HG03097 (cell line): ENCODE measurements at regions not wholly inside any gene's neighbourhood (a gene's known extent, or its start where the extent isn't known, plus 50 kb on each side); places are given as distances from the start of the nearest gene placed in this dataset.
"Not testable (repeated sequence)": the region's sequence is repeated elsewhere in the genome, so short reads cannot be mapped to it uniquely, and the experiment has no call there.

ENCODE experiments used
- ATAC-seq: cut with Tn5 transposase; IDR thresholded peaks from one replicate; pipeline ENCODE4 v1.9.1; 2021; ENCODE audit not compliant: unreplicated experiment, low FRiP score

DNA sequence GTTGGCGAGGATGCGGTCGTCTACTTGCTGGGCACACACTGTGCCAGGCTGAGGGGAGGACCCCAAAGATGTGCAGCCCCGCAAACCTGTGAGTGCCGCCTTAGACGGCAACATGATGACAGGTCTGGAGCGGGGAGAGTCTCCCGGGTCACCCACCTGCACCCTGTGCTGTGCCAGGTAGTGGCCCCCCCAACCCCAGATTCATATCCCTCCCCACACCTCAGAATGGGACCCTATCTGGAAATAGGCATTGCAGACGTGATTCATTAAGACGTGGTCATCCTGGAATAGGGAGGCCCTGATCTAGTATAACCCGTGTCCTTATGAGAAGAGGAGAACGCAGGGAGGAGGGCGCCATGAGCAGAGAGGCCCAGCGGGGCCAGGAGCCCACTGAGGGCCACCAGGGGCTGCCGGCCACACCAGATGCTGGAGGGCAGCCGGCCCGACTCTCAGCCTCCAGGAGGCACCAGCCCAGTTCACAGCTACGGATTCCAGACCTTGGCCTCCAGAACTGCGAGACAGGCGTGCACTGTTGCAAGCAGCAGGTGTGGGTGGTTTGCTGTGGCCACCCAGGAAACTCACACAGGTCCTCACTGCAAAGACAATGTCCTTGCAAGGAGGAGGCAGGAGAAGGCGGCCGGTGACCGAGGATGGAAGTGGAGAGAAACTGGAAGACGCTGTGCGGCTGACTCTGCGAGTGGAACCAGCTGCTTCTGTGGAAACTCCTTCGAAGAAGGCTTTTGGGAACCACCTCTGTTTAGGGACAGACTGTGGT lies 131.9 kb upstream of the LPCAT1 start:
- ATAC-seq, result no peak

DNA sequence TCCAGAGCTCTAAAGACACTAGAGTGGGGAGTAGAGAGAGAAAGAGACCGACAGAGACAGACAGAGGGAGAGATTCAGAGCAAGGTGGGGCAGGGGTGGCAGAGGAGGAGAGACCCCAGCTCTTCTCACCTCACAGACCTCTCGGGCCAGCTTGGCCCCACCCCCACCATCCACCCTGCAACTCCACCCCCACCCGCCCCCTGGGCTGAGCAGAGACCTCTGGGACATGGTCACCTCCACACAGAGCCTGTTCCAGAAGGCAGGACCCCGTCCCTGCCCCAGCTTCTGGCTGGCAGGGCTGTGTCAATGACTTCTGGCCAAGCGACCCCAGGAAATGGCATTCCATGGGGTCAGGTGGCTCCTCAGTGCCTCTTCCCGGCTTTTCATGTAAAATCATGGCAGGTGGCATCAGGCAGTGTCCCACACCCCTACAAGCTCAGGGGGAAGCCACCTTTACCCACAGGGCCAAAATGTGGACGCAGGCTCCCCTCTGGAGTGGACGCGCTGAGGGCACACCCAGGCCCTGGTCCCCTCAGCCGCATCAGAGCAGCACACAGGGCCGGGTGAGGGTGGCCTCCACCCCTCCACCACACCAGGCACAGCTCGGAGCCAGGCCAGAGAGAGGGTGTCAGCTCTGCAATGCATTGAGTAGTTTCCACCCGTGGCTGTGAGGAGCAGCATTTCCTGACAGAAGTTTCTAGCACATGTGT lies 131.2 kb upstream of the LPCAT1 start:
- ATAC-seq, result no peak

DNA sequence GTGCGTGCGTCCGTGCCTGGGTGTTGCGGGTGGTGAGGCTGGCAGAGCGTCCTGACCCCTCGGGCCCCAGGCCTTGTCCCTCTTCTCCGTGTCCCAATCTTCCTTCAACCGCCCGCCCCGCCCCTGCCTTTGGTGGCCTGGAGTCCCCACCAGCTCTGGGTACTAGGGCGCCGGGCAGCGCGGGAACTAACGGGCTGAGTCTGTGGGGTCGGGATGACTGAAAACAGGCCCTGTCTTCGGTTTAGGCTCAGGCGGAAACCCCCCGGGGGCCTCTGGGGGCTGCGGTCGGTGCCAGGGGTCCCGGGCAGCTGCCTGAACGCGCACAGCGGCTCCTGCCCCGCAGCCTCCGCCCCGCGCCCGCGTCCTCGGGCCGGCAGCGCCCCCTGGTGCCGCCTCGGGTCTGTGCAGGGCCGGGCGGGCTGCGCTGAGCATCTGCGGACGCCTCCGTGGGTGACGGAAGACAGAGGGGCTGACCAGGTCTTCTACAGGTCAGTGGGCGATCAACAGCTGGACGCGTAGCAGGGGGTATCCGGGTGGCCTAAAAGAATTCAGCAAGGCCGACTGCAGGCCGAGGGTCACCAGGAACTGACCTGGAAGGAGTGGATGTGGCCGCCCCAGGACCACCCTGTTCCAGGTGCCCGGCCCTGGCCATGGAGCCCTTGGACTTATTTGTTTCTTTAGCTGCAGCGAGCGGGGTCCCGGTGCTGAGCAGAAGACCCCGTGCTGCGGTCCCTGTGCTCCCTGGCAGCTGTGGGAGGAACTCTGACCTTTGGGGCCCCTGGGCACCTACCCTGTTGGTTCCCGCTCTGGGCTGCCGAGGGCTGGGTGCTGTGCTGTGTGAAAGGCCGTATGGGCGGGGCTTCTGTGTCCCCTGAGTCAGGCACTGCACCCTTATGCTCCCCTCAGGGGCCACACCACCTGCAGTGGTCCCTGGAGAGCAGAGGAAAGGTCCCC lies 130.2 kb upstream of the LPCAT1 start:
- ATAC-seq, result peak; percentile 82

DNA sequence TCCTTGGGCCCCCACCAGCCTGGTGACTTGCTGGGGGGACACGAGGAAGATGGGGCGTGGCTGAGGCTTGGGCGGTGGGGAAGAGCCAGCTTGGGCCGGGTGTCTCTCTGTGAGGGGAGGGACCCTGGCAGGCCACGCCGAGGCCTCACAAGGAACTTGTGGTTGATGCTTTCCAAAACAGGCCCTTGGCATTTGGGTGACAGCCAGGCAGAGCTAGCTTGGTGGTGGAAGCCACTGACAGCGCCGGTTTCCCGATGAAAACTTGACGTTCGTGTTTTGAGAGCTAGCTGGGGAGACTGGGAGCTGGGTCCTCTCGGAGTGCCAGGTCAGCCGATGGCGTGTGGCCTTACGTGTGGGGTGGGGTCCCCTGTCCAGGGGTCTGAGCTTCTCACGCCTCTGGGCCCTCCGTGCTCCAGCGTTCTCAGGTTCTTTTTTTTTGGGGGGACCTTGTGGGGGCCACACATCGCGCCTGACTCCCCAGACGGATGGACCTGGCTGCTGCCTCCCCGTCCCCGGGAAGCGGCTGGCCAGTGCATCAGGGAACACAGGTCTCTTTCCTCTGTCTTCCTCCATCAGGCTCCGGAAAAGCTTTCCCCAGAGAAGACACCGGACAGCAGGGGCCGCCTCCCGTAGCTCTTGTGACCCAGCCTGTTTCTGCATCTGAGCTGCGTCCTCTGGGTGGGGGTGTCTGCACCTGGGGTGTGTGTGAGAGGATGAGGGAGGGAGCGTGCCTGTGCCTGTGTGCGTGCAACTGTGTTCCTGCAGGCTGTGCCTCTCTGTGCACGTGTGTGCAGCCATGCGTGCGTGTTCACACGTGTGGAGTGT lies 129.3 kb upstream of the LPCAT1 start:
- peak; percentile 40 for ATAC-seq

DNA sequence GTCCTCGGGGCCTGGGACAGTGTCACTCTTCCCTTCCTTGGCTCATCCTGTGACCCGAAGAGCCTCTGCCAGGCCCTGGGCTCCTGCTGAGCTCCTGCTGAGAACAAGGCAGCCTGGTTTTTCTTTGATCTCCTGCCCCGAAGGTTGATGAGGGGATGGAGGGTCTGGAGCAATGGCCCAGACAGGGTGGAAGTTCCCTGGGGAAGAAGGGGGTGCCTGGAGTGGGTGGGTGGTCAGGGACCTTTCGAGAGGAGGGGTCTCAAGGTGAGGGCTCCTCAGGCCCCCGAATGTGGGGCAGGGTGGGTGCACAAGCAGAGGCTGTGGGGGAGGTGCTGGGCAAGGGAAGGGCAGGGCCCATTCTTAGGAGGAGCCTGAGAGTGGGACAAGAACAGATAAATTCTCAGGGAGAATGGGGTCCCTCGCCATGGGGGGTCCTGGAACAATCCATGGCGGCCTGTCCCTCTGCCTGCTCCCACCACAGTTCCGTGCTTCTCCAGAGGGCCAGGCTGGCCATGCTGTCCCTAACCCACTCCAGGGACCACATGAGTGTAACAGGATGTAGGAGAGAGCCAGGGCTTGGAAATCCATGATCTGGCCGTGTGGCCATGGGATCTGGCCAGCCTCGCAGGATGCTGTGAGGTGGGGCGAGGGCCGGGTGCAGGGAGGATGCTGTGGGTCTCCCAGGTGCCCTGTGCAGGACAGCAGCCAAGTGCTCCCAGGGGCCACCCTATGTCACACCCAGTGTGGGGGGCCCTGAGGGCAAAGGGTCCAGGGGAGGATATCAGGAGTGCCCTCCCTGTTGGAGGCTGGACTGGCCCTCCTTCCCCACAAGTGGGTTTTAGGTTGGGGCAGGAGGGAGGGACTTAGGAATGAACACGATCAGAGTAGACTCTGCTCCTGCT lies 128.5 kb upstream of the LPCAT1 start:
- ATAC-seq, result no peak

DNA sequence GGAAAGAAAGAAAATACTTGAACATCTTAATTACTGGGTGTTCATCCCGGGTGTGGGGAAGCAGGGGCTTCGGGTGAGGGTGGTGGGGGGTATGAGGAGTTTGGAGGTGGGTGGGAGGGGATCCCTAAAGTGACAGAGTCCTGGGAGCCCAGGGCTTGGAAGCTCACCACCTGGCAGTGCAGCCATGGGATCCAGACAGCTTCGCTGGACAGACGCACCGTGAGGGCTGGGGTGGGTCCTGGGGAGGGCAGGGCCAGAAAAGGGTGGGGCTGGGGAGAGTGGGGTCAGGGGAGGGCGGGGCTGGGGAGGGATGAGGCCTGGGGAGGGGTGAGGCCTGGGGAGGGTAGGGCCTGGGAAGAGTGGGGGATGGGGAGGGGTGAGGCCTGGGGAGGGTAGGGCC lies 127.5 kb upstream of the LPCAT1 start:
- no peak for ATAC-seq

DNA sequence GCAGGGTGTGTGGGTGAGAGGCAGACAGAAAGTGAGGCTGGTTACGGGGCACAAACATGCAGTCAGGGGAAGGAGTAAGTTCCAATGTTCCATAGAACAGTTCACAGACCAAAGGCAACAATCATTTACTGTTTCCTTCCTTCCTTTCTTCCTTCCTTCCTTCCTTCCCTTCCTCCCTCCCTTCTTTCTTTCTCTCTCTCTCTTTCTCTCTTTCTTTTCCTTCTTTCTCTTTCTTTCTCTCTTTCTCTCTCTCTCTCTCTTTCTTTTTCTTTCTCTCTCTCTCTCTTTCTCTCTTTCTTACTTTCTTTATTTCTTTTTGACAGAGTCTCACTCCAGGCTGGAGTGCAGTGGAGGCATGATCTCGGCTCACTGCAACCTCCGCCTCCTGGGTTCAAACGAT lies 125.8 kb upstream of the LPCAT1 start:
- no peak for ATAC-seq

DNA sequence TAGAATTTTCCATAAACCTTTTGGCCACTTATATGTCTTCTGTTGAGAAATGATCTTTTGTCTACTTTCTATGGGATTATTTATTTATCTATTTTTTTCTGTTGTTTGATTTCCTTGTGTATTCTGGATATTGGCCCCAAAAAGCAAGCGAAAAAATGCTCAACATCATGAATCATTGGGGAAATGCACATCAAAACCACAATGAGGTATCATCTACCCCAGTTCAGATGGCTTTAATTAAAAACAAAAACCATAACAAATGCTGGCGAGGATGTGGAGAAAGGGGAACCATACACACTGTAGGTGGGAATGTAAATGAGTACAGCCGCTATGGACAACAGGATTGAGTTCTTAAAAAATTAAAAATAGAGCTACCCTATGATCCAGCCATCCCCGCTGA lies 125.0 kb upstream of the LPCAT1 start:
- no peak for ATAC-seq

DNA sequence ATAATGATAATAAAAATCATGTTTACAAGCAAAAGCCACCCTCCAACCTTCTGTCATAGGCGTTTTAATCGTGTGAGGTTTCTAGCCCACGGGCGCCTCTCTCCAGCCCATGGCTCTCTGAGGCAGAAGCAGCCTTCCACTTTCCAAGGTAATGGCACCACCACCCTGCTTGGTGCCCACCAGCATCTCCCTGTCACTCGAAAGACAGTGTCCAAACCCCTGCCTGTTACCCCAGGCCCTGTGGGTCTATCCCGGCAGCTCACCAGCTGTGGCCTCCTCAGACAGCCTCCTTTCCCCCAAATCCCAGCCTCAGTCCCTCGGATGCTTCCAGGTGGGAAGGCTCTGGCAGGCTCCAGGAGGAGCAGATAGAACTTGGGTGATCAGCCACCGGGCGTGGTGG lies 123.8 kb upstream of the LPCAT1 start:
- ATAC-seq, result no peak

DNA sequence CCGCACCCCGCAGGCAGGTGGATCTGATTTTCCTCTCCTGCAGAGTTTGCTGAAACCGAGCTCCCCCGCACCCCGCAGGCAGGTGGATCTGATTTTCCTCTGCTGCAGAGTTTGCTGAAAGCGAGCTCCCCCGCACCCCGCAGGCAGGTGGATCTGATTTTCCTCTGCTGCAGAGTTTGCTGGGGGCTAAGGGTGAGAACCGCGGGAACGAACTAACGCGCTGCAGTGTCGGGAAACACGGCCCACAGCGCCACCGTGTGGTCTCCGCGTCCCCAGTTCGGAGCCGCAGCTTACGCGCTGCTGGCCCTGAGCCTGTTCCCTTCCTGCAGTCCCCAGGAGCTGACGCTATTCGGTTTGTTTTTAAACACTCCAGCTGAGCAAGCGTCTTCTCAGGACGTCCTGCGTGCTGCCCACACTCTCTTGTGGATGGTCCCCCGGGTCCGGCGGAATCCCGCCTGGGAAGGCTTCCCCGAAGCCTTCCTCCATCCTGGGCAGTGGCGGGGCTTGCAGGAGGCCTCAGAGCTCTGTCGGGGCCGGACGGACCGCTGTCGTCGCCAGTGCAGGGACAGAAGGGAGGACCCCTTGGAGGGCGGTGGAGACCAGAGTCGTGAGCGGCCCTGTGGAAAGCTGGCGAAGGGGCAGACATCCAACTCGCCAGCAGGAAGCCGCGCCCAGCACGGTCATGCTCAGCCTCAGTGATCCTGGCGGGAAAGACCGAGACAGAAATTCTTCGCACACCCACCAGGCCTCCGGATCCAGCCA lies 121.2 kb upstream of the LPCAT1 start:
- ATAC-seq, result peak; percentile 81

DNA sequence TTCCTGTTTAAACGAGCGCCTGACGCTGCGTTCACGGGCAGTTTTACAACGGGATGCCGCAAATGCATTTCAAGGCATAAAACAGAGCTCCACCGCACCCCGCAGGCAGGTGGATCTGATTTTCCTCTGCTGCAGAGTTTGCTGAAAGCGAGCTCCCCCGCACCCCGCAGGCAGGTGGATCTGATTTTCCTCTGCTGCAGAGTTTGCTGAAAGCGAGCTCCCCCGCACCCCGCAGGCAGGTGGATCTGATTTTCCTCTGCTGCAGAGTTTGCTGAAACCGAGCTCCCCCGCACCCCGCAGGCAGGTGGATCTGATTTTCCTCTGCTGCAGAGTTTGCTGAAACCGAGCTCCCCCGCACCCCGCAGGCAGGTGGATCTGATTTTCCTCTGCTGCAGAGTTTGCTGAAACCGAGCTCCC lies 120.6 kb upstream of the LPCAT1 start:
- ATAC-seq, result not testable (repeated sequence)

DNA sequence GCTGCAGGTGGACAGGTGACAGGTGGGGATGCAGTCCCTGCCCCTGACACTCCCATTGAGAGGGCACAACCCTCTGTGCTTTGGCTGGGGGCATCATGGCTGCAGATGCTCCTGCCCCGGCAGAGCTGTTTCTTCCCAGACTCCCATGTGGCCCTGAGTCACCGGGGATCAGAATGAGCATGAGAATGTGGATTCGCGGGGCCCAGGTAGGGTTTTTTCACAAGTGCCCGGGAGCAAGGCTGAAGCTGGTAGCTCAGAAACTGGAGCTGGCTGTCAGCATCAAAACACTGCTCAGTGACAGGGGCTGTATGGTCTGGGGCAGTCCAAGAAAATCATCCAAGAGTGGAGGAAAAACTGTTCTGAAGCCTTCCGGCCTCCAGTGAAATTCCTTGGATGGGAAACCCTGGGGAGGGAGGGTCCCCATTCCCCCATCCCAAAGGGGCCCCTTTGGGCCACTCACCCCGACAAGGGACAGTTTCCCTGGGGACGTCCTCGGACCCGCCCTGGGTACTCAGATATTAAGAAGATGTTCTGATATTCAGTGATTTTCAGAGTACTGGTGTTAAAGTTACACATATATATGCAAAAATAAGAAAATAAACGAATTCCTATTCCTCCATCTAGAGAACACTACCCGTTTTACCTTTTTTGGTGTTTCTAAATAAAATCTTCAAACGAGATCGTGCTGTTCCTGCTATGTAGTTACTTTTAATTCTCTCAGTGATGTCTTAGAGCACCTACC lies 120.1 kb upstream of the LPCAT1 start:
- no peak for ATAC-seq

DNA sequence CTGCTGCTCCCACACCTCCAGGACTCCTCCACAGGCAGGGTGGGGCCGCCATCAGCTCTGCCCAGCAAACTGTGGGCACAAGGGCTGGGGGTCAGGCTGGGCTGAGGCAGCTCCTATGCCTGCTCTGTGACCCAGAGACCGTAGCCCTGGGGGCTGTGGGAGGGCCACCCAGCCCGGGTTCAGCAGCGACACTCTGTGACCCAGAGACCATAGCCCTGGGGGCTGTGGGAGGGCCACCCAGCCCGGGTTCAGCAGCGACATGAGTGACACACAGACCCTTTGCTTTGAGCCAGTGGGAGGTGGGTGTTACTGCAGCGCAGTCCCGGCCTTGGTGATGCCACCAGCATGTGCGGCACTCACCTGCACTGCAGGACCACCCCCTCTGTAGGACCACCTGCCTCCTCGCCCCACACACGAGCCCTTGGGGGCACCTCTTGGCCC lies 118.9 kb upstream of the LPCAT1 start:
- ATAC-seq, result no peak

DNA sequence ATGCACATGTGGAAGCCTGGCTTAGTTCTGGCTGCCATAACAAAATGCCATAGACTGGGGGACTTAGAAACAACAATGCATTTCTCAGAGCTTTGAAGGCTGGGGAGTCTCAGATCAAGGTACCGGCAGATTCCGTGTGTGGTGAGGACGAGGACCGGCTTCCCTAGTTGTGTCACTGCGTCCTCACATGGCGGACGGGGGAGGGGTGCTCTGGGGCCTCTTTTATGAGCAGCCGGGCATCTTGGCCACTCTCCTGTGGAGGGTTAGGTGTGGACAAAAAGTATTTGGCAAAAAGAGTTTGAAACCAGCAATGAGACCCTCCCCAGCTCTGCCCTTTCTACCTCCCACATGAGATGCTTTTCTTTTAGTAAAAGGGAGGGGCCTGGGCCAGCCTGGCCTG lies 118.5 kb upstream of the LPCAT1 start:
- ATAC-seq, result no peak

DNA sequence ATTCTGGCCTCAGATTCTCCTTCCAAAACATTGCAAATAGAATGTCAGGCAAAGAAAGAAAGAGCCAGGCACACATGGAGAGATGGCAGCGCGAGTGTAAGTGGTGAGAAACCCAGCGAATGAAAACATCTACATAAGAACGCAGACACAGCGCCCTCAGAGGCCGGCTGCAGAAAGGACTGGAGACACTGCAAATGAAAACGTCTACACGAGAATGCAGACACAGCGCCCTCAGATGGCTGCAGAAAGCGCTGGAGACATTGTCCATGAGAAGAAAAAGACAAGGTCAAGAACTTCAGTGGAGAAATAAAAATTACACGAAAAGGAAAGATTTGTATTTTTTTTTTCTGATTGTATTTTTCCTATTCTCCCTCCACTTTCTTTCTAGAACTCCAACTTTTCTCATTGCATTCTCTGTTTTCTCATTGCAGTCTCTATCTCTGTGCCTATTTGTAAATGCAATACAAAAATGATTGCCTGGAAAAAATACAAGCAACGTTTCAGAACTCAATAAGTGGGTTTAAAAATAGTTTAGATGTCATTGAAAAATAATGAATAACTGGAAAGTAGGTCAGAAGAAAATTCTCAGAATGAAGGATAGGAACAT lies 117.9 kb upstream of the LPCAT1 start:
- peak; percentile 64 for ATAC-seq

DNA sequence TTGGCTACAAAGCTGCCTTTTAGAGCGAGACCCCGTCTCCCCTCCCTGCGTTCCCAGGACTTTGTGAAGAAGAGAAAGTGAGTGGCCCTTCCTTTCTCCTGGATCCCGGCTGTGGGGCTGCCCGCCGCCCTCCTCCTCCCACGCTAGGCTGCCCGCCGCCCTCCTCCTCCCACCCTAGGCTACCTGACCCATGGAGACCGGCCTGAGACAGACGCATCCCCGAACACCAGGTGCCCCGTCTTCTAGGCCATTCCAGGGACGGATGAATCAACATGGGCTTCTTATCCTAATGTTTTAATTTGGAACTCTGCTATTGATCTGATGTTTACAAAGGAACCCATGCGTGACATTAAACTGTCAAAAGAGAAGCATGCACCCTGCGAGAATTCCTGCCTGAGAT lies 117.3 kb upstream of the LPCAT1 start:
- ATAC-seq, result no peak

DNA sequence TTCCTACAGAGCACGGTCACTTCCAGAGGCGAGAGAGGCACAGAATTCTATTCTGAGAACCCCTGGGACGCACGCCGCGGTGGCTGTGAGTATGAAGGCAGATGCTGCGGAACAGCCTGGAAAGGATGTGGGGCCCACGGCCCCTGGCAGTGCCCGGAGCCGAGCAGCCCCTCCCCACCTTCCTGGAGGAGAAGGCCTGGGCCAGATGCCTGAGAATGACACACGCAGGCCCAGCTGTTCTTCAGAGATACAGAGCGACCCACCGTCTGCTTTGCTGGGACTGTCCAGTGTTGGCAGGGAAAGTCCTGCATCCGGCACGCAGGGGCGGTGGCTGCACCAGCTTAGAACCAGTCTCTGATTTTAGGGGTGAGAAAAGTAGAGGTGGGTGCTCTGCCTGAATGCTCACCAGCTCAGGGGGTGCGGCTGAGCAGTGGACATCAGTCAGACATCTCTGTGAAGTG lies 116.7 kb upstream of the LPCAT1 start:
- no peak for ATAC-seq
